ENCODE measurements at regions not wholly inside any gene's neighbourhood (a gene's known extent, or its start where the extent isn't known, plus 50 kb on each side); places are given as distances from the start of the nearest gene placed in this dataset.

- Histone ChIP-seq H3K27me3 (ENCODE audit: control insufficient read depth, insufficient read depth, low read length) (no peaks in the 10 kb centered on the region), H3K36me3 (ENCODE audit: control insufficient read depth, insufficient read depth, low read length) (no peaks in the 10 kb centered on the region), H3K4me1 (ENCODE audit: control insufficient read depth, insufficient read depth, low read length) (peaks cover 2% of the 10 kb centered on the region), H3K27ac (ENCODE audit: low read depth, low read length) (no peak overlapping the region), H3K9ac (ENCODE audit: low read length) (no peak overlapping the region), H3K4me3 (ENCODE audit: low read length) (no peak overlapping the region)
These were observed 1123.4 kb upstream of the LRRTM3 start for GRCh38 chr10:65802391-65802790.

GRCh38 chr10:65805511-65805910 lies 1120.3 kb upstream of the LRRTM3 start:
- H3K36me3 ChIP-seq (ENCODE audit: control insufficient read depth, insufficient read depth, low read length): no peaks in the 10 kb centered on the region
- no peak overlapping the region for H3K9ac ChIP-seq (ENCODE audit: low read length)
- no peak overlapping the region for H3K4me3 ChIP-seq (ENCODE audit: low read length)
- H3K27ac ChIP-seq (ENCODE audit: low read depth, low read length): no peak overlapping the region
- H3K27me3 ChIP-seq (ENCODE audit: control insufficient read depth, insufficient read depth, low read length): no peaks in the 10 kb centered on the region
- peaks cover 2% of the 10 kb centered on the region for H3K4me1 ChIP-seq (ENCODE audit: control insufficient read depth, insufficient read depth, low read length)

- no peaks in the 10 kb centered on the region for H3K27me3 ChIP-seq (ENCODE audit: control insufficient read depth, insufficient read depth, low read length)
- peaks cover 2% of the 10 kb centered on the region for H3K4me1 ChIP-seq (ENCODE audit: control insufficient read depth, insufficient read depth, low read length)
- no peak overlapping the region for H3K9ac ChIP-seq (ENCODE audit: low read length)
- no peaks in the 10 kb centered on the region for H3K36me3 ChIP-seq (ENCODE audit: control insufficient read depth, insufficient read depth, low read length)
- no peak overlapping the region for H3K4me3 ChIP-seq (ENCODE audit: low read length)
- H3K27ac ChIP-seq (ENCODE audit: low read depth, low read length): no peak overlapping the region
These were observed 1119.8 kb upstream of the LRRTM3 start for GRCh38 chr10:65805993-65806392.

- Histone ChIP-seq H3K4me3 (ENCODE audit: low read length) (no peak overlapping the region), H3K36me3 (ENCODE audit: control insufficient read depth, insufficient read depth, low read length) (no peaks in the 10 kb centered on the region), H3K27ac (ENCODE audit: low read depth, low read length) (no peak overlapping the region), H3K4me1 (ENCODE audit: control insufficient read depth, insufficient read depth, low read length) (peaks cover 2% of the 10 kb centered on the region), H3K9ac (ENCODE audit: low read length) (no peak overlapping the region), H3K27me3 (ENCODE audit: control insufficient read depth, insufficient read depth, low read length) (no peaks in the 10 kb centered on the region)
These were observed 1117.0 kb upstream of the LRRTM3 start for GRCh38 chr10:65808687-65809333.

- H3K36me3 ChIP-seq (ENCODE audit: control insufficient read depth, insufficient read depth, low read length): no peaks in the 10 kb centered on the region
- no peak overlapping the region for H3K4me3 ChIP-seq (ENCODE audit: low read length)
- H3K27ac ChIP-seq (ENCODE audit: low read depth, low read length): no peak overlapping the region
- H3K27me3 ChIP-seq (ENCODE audit: control insufficient read depth, insufficient read depth, low read length): no peaks in the 10 kb centered on the region
- no peak overlapping the region for H3K9ac ChIP-seq (ENCODE audit: low read length)
- no peaks in the 10 kb centered on the region for H3K4me1 ChIP-seq (ENCODE audit: control insufficient read depth, insufficient read depth, low read length)
These were observed 1113.8 kb upstream of the LRRTM3 start for GRCh38 chr10:65811931-65812525.

- Histone ChIP-seq H3K27ac (ENCODE audit: low read depth, low read length) (no peak overlapping the region), H3K4me1 (ENCODE audit: control insufficient read depth, insufficient read depth, low read length) (no peaks in the 10 kb centered on the region), H3K36me3 (ENCODE audit: control insufficient read depth, insufficient read depth, low read length) (no peaks in the 10 kb centered on the region), H3K4me3 (ENCODE audit: low read length) (no peak overlapping the region), H3K9ac (ENCODE audit: low read length) (no peak overlapping the region), H3K27me3 (ENCODE audit: control insufficient read depth, insufficient read depth, low read length) (no peaks in the 10 kb centered on the region)
These were observed 1109.3 kb upstream of the LRRTM3 start for GRCh38 chr10:65816536-65816935.

- H3K36me3 ChIP-seq (ENCODE audit: control insufficient read depth, insufficient read depth, low read length): no peaks in the 10 kb centered on the region
- H3K27ac ChIP-seq (ENCODE audit: low read depth, low read length): no peak overlapping the region
- no peak overlapping the region for H3K4me3 ChIP-seq (ENCODE audit: low read length)
- no peak overlapping the region for H3K9ac ChIP-seq (ENCODE audit: low read length)
- no peaks in the 10 kb centered on the region for H3K27me3 ChIP-seq (ENCODE audit: control insufficient read depth, insufficient read depth, low read length)
- H3K4me1 ChIP-seq (ENCODE audit: control insufficient read depth, insufficient read depth, low read length): no peaks in the 10 kb centered on the region
These were observed 1106.8 kb upstream of the LRRTM3 start for GRCh38 chr10:65818990-65819389.

GRCh38 chr10:65827359-65827758 lies 1098.5 kb upstream of the LRRTM3 start:
- Histone ChIP-seq H3K27me3 (ENCODE audit: control insufficient read depth, insufficient read depth, low read length) (no peaks in the 10 kb centered on the region), H3K27ac (ENCODE audit: low read depth, low read length) (no peak overlapping the region), H3K9ac (ENCODE audit: low read length) (no peak overlapping the region), H3K36me3 (ENCODE audit: control insufficient read depth, insufficient read depth, low read length) (no peaks in the 10 kb centered on the region), H3K4me3 (ENCODE audit: low read length) (no peak overlapping the region), H3K4me1 (ENCODE audit: control insufficient read depth, insufficient read depth, low read length) (no peaks in the 10 kb centered on the region)

GRCh38 chr10:65838811-65839210 lies 1087.0 kb upstream of the LRRTM3 start:
- Histone ChIP-seq H3K27me3 (ENCODE audit: control insufficient read depth, insufficient read depth, low read length) (no peaks in the 10 kb centered on the region), H3K4me3 (ENCODE audit: low read length) (no peak overlapping the region), H3K27ac (ENCODE audit: low read depth, low read length) (no peak overlapping the region), H3K36me3 (ENCODE audit: control insufficient read depth, insufficient read depth, low read length) (no peaks in the 10 kb centered on the region), H3K9ac (ENCODE audit: low read length) (no peak overlapping the region), H3K4me1 (ENCODE audit: control insufficient read depth, insufficient read depth, low read length) (no peaks in the 10 kb centered on the region)

GRCh38 chr10:65843203-65843602 lies 1082.6 kb upstream of the LRRTM3 start:
- H3K9ac ChIP-seq (ENCODE audit: low read length): no peak overlapping the region
- no peaks in the 10 kb centered on the region for H3K27me3 ChIP-seq (ENCODE audit: control insufficient read depth, insufficient read depth, low read length)
- no peaks in the 10 kb centered on the region for H3K4me1 ChIP-seq (ENCODE audit: control insufficient read depth, insufficient read depth, low read length)
- H3K36me3 ChIP-seq (ENCODE audit: control insufficient read depth, insufficient read depth, low read length): no peaks in the 10 kb centered on the region
- no peak overlapping the region for H3K4me3 ChIP-seq (ENCODE audit: low read length)
- H3K27ac ChIP-seq (ENCODE audit: low read depth, low read length): no peak overlapping the region

GRCh38 chr10:65845916-65846315 lies 1079.9 kb upstream of the LRRTM3 start:
- no peak overlapping the region for H3K4me3 ChIP-seq (ENCODE audit: low read length)
- H3K27me3 ChIP-seq (ENCODE audit: control insufficient read depth, insufficient read depth, low read length): no peaks in the 10 kb centered on the region
- no peak overlapping the region for H3K9ac ChIP-seq (ENCODE audit: low read length)
- H3K4me1 ChIP-seq (ENCODE audit: control insufficient read depth, insufficient read depth, low read length): no peaks in the 10 kb centered on the region
- no peak overlapping the region for H3K27ac ChIP-seq (ENCODE audit: low read depth, low read length)
- H3K36me3 ChIP-seq (ENCODE audit: control insufficient read depth, insufficient read depth, low read length): no peaks in the 10 kb centered on the region

GRCh38 chr10:65846541-65846940 lies 1079.3 kb upstream of the LRRTM3 start:
- Histone ChIP-seq H3K27ac (ENCODE audit: low read depth, low read length) (no peak overlapping the region), H3K36me3 (ENCODE audit: control insufficient read depth, insufficient read depth, low read length) (no peaks in the 10 kb centered on the region), H3K27me3 (ENCODE audit: control insufficient read depth, insufficient read depth, low read length) (no peaks in the 10 kb centered on the region), H3K4me3 (ENCODE audit: low read length) (no peak overlapping the region), H3K4me1 (ENCODE audit: control insufficient read depth, insufficient read depth, low read length) (no peaks in the 10 kb centered on the region), H3K9ac (ENCODE audit: low read length) (no peak overlapping the region)

GRCh38 chr10:65846949-65847348 lies 1078.9 kb upstream of the LRRTM3 start:
- Histone ChIP-seq H3K36me3 (ENCODE audit: control insufficient read depth, insufficient read depth, low read length) (no peaks in the 10 kb centered on the region), H3K4me3 (ENCODE audit: low read length) (no peak overlapping the region), H3K27me3 (ENCODE audit: control insufficient read depth, insufficient read depth, low read length) (no peaks in the 10 kb centered on the region), H3K9ac (ENCODE audit: low read length) (no peak overlapping the region), H3K4me1 (ENCODE audit: control insufficient read depth, insufficient read depth, low read length) (no peaks in the 10 kb centered on the region), H3K27ac (ENCODE audit: low read depth, low read length) (no peak overlapping the region)
